ENCODE measurements at regions not wholly inside any gene's neighbourhood (a gene's known extent, or its start where the extent isn't known, plus 50 kb on each side); places are given as distances from the start of the nearest gene placed in this dataset.

- TF ChIP-seq, protein P1, sequence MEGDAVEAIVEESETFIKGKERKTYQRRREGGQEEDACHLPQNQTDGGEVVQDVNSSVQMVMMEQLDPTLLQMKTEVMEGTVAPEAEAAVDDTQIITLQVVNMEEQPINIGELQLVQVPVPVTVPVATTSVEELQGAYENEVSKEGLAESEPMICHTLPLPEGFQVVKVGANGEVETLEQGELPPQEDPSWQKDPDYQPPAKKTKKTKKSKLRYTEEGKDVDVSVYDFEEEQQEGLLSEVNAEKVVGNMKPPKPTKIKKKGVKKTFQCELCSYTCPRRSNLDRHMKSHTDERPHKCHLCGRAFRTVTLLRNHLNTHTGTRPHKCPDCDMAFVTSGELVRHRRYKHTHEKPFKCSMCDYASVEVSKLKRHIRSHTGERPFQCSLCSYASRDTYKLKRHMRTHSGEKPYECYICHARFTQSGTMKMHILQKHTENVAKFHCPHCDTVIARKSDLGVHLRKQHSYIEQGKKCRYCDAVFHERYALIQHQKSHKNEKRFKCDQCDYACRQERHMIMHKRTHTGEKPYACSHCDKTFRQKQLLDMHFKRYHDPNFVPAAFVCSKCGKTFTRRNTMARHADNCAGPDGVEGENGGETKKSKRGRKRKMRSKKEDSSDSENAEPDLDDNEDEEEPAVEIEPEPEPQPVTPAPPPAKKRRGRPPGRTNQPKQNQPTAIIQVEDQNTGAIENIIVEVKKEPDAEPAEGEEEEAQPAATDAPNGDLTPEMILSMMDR (IDR thresholded peaks at IDR 0.05; ENCODE audit: low read length) = no peak
- TF ChIP-seq EZH2 (IDR thresholded peaks at IDR 0.05; ENCODE audit: borderline replicate concordance, low read length) = no peak
Observed at GRCh38 chr4:96835991-96836390, 996.1 kb downstream of the PDHA2 start.
